ENCODE measurements at regions not wholly inside any gene's neighbourhood (a gene's known extent, or its start where the extent isn't known, plus 50 kb on each side); places are given as distances from the start of the nearest gene placed in this dataset.

DNA sequence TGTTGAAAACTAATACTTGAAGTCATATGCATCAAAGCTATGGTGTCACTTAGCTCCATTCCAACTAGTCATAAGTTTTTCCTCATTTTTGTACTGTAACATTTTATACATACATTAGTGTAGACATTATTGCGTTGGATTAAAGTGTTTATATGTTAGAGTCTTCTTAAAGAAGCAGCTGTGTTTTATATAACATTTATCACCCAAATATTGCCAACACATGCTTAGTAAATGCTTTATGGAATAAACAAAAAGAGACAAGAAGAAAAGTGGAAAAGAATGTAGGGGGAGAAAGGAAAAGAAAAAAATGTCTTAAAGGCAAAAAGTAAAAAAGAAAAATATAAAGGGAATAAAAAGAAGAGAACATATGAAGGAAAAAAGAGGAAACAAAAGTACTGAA lies 1314.3 kb upstream of the CELF4 start:
- Histone ChIP-seq H3K27me3 (ENCODE audit: control insufficient read depth in 1 of 2, insufficient read depth in 1 of 2, low read length in 2 of 2) (no peaks in the 10 kb centered on the region), H4K91ac (ENCODE audit: low read length) (no peak overlapping the region), H2BK15ac (ENCODE audit: low read depth, poor library complexity, severe bottlenecking) (no peak overlapping the region), H3K9me3 (ENCODE audit: control insufficient read depth, low read length) (no peaks in the 10 kb centered on the region), H3K9ac (ENCODE audit: low read length) (no peak overlapping the region), H3K14ac (ENCODE audit: low read length in 2 of 2) (no peak overlapping the region), H3K4me2 (ENCODE audit: low read length, poor library complexity, severe bottlenecking) (no peak overlapping the region), H3K36me3 (ENCODE audit: control insufficient read depth in 1 of 2, insufficient read depth in 2 of 2, low read depth in 1 of 2, low read length in 2 of 2) (no peaks in the 10 kb centered on the region), H2BK12ac (ENCODE audit: low read length in 2 of 2) (no peak overlapping the region), H3K27ac (ENCODE audit: low read length, poor library complexity, severe bottlenecking) (no peak overlapping the region), H2AK5ac (ENCODE audit: low read length, severe bottlenecking) (no peak overlapping the region), H3K18ac (ENCODE audit: low read depth in 1 of 2, low read length in 2 of 2) (no peak overlapping the region), H3K23ac (ENCODE audit: low read length in 2 of 2) (no peak overlapping the region), H2BK120ac (ENCODE audit: low read depth, low read length) (no peak overlapping the region), H3K4ac (ENCODE audit: low read depth in 1 of 2, low read length in 2 of 2) (no peak overlapping the region), H3K4me3 (ENCODE audit: insufficient read depth in 1 of 2, low read depth in 1 of 2, low read length in 2 of 2) (no peak overlapping the region), H2AFZ (ENCODE audit: low read depth, low read length) (no peak overlapping the region), H4K8ac (ENCODE audit: low read length) (no peak overlapping the region), H3K79me1 (replicated peaks; ENCODE audit: low read length, poor library complexity, severe bottlenecking) (no peaks in the 10 kb centered on the region), H2BK5ac (ENCODE audit: low read depth, low read length, poor library complexity, severe bottlenecking) (no peak overlapping the region), H3K4me1 (ENCODE audit: control insufficient read depth, insufficient read depth, low read depth, low read length) (no peaks in the 10 kb centered on the region)
- DNase-seq = no peak
- WGBS = no CpG with 5 or more reads among the region's 1 CpG

DNA sequence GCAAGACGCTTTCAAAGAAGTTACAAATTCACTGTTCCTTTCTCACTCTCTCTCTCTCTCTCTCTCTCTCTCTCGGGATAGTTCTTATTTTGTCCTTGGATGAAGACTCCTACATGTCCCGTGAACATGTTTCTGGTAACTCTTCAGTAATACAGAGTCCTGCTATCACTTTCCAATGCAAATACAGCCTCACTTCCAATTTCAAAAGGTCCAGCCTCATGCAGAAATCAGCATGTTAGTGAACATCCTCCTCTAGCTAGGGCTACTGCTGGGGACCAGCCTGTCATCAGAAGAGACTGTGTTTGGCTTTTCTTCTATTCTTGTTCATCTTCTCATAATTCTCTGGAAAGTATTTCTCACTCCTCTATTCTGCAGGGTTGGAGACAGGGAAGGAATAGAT lies 1306.7 kb upstream of the CELF4 start:
- Histone ChIP-seq H3K4ac (ENCODE audit: low read depth in 1 of 2, low read length in 2 of 2) (no peak overlapping the region), H2BK5ac (ENCODE audit: low read depth, low read length, poor library complexity, severe bottlenecking) (no peak overlapping the region), H3K4me1 (ENCODE audit: control insufficient read depth, insufficient read depth, low read depth, low read length) (no peaks in the 10 kb centered on the region), H3K9ac (ENCODE audit: low read length) (no peak overlapping the region), H3K23ac (ENCODE audit: low read length in 2 of 2) (no peak overlapping the region), H3K36me3 (ENCODE audit: control insufficient read depth in 1 of 2, insufficient read depth in 2 of 2, low read depth in 1 of 2, low read length in 2 of 2) (no peaks in the 10 kb centered on the region), H3K4me3 (ENCODE audit: insufficient read depth in 1 of 2, low read depth in 1 of 2, low read length in 2 of 2) (no peak overlapping the region), H2BK12ac (ENCODE audit: low read length in 2 of 2) (no peak overlapping the region), H3K27ac (ENCODE audit: low read length, poor library complexity, severe bottlenecking) (no peak overlapping the region), H3K27me3 (ENCODE audit: control insufficient read depth in 1 of 2, insufficient read depth in 1 of 2, low read length in 2 of 2) (no peaks in the 10 kb centered on the region), H4K8ac (ENCODE audit: low read length) (no peak overlapping the region), H3K4me2 (ENCODE audit: low read length, poor library complexity, severe bottlenecking) (no peak overlapping the region), H3K79me1 (replicated peaks; ENCODE audit: low read length, poor library complexity, severe bottlenecking) (no peaks in the 10 kb centered on the region), H3K9me3 (ENCODE audit: control insufficient read depth, low read length) (no peaks in the 10 kb centered on the region), H2BK120ac (ENCODE audit: low read depth, low read length) (no peak overlapping the region), H2BK15ac (ENCODE audit: low read depth, poor library complexity, severe bottlenecking) (no peak overlapping the region), H3K18ac (ENCODE audit: low read depth in 1 of 2, low read length in 2 of 2) (no peak overlapping the region), H2AFZ (ENCODE audit: low read depth, low read length) (no peak overlapping the region), H3K14ac (ENCODE audit: low read length in 2 of 2) (no peak overlapping the region), H2AK5ac (ENCODE audit: low read length, severe bottlenecking) (no peak overlapping the region), H4K91ac (ENCODE audit: low read length) (no peak overlapping the region)
- WGBS = 86% methylated on average over 3 of the region's 3 CpGs
- no peak for DNase-seq

DNA sequence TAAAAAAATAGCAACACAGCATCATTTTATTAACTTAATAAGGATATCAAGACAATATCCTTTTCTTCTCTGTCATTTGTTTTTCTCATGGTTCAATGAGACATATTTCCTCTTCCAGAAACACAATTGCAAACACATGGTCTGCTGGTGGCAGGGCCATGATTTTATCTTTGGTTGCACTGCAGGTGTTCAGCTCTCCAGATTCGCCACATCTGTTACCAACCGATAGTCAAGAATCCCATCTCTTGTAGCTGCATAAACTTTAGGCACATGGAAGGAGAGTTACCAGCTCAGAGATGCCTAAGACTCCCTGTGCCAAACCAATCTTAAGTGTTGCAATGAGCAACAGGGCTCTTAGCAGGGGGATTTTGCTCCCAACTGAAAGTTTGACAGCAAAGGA lies 1303.2 kb upstream of the CELF4 start:
- H4K91ac ChIP-seq (ENCODE audit: low read length) = no peak overlapping the region
- no peak overlapping the region for H3K4me3 ChIP-seq (ENCODE audit: insufficient read depth in 1 of 2, low read depth in 1 of 2, low read length in 2 of 2)
- no peak overlapping the region for H2AFZ ChIP-seq (ENCODE audit: low read depth, low read length)
- 90% methylated on average over 2 of the region's 2 CpGs for WGBS
- H3K36me3 ChIP-seq (ENCODE audit: control insufficient read depth in 1 of 2, insufficient read depth in 2 of 2, low read depth in 1 of 2, low read length in 2 of 2) = no peaks in the 10 kb centered on the region
- no peaks in the 10 kb centered on the region for H3K27me3 ChIP-seq (ENCODE audit: control insufficient read depth in 1 of 2, insufficient read depth in 1 of 2, low read length in 2 of 2)
- no peaks in the 10 kb centered on the region for H3K9me3 ChIP-seq (ENCODE audit: control insufficient read depth, low read length)
- H2AK5ac ChIP-seq (ENCODE audit: low read length, severe bottlenecking) = no peak overlapping the region
- no peak overlapping the region for H3K18ac ChIP-seq (ENCODE audit: low read depth in 1 of 2, low read length in 2 of 2)
- H3K14ac ChIP-seq (ENCODE audit: low read length in 2 of 2) = no peak overlapping the region
- H2BK120ac ChIP-seq (ENCODE audit: low read depth, low read length) = no peak overlapping the region
- H2BK5ac ChIP-seq (ENCODE audit: low read depth, low read length, poor library complexity, severe bottlenecking) = no peak overlapping the region
- H3K79me1 ChIP-seq (replicated peaks; ENCODE audit: low read length, poor library complexity, severe bottlenecking) = no peaks in the 10 kb centered on the region
- no peaks in the 10 kb centered on the region for H3K4me1 ChIP-seq (ENCODE audit: control insufficient read depth, insufficient read depth, low read depth, low read length)
- no peak overlapping the region for H2BK12ac ChIP-seq (ENCODE audit: low read length in 2 of 2)
- H3K4me2 ChIP-seq (ENCODE audit: low read length, poor library complexity, severe bottlenecking) = no peak overlapping the region
- H3K23ac ChIP-seq (ENCODE audit: low read length in 2 of 2) = no peak overlapping the region
- no peak overlapping the region for H3K9ac ChIP-seq (ENCODE audit: low read length)
- no peak overlapping the region for H3K4ac ChIP-seq (ENCODE audit: low read depth in 1 of 2, low read length in 2 of 2)
- H3K27ac ChIP-seq (ENCODE audit: low read length, poor library complexity, severe bottlenecking) = no peak overlapping the region
- DNase-seq = no peak
- H2BK15ac ChIP-seq (ENCODE audit: low read depth, poor library complexity, severe bottlenecking) = no peak overlapping the region
- H4K8ac ChIP-seq (ENCODE audit: low read length) = no peak overlapping the region

DNA sequence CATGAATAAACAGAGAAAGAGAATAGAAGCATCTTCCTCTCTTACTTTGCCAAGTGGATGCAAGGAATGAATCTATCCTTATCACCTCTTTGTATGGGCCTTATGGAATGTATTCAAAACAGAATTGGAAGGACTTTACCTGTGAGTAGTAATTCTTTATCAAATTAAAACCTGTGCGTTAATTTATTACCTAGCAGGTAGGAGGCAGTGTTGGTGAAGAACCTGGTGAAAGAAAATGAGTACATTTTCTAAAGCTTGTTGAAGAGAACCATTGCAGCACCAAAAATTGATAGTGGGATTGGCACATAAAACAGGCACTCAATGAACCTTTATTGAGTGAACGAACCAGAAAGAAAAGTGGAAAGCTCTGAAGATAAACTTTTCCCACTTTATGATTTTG lies 1302.1 kb upstream of the CELF4 start:
- H2BK15ac ChIP-seq (ENCODE audit: low read depth, poor library complexity, severe bottlenecking) = no peak overlapping the region
- H2BK12ac ChIP-seq (ENCODE audit: low read length in 2 of 2) = no peak overlapping the region
- DNase-seq = no peak
- H3K79me1 ChIP-seq (replicated peaks; ENCODE audit: low read length, poor library complexity, severe bottlenecking) = no peaks in the 10 kb centered on the region
- no peaks in the 10 kb centered on the region for H3K4me1 ChIP-seq (ENCODE audit: control insufficient read depth, insufficient read depth, low read depth, low read length)
- H2BK120ac ChIP-seq (ENCODE audit: low read depth, low read length) = no peak overlapping the region
- 96% methylated on average over 2 of the region's 2 CpGs for WGBS
- no peak overlapping the region for H3K18ac ChIP-seq (ENCODE audit: low read depth in 1 of 2, low read length in 2 of 2)
- no peak overlapping the region for H3K9ac ChIP-seq (ENCODE audit: low read length)
- H3K27me3 ChIP-seq (ENCODE audit: control insufficient read depth in 1 of 2, insufficient read depth in 1 of 2, low read length in 2 of 2) = no peaks in the 10 kb centered on the region
- H3K4me3 ChIP-seq (ENCODE audit: insufficient read depth in 1 of 2, low read depth in 1 of 2, low read length in 2 of 2) = no peak overlapping the region
- no peak overlapping the region for H3K27ac ChIP-seq (ENCODE audit: low read length, poor library complexity, severe bottlenecking)
- no peak overlapping the region for H2BK5ac ChIP-seq (ENCODE audit: low read depth, low read length, poor library complexity, severe bottlenecking)
- no peak overlapping the region for H3K23ac ChIP-seq (ENCODE audit: low read length in 2 of 2)
- no peak overlapping the region for H2AK5ac ChIP-seq (ENCODE audit: low read length, severe bottlenecking)
- H4K91ac ChIP-seq (ENCODE audit: low read length) = no peak overlapping the region
- no peak overlapping the region for H2AFZ ChIP-seq (ENCODE audit: low read depth, low read length)
- no peak overlapping the region for H3K4ac ChIP-seq (ENCODE audit: low read depth in 1 of 2, low read length in 2 of 2)
- no peaks in the 10 kb centered on the region for H3K9me3 ChIP-seq (ENCODE audit: control insufficient read depth, low read length)
- no peaks in the 10 kb centered on the region for H3K36me3 ChIP-seq (ENCODE audit: control insufficient read depth in 1 of 2, insufficient read depth in 2 of 2, low read depth in 1 of 2, low read length in 2 of 2)
- no peak overlapping the region for H4K8ac ChIP-seq (ENCODE audit: low read length)
- no peak overlapping the region for H3K4me2 ChIP-seq (ENCODE audit: low read length, poor library complexity, severe bottlenecking)
- H3K14ac ChIP-seq (ENCODE audit: low read length in 2 of 2) = no peak overlapping the region
